ENCODE measurements at regions not wholly inside any gene's neighbourhood (a gene's known extent, or its start where the extent isn't known, plus 50 kb on each side); places are given as distances from the start of the nearest gene placed in this dataset.

DNA sequence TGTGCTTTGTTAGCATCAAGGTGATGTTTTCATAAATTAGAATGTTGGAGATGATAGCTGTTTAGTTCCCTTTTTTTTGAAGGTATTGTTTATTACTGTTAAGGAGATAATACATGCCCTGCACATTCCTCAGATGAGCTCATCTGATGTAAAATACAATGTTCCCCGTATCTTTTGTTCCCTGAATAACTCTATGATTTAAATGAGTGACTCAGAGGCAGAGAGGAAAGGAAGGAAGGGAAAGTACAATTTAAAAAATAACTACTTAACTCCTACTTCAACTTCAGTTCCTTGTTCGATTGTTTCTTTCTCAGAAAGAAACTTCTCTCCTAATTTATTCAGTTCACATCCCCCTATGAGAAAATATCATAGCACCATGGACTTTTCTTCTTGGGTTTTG lies 208.7 kb downstream of the KCNE4 start:
- Histone ChIP-seq H2BK15ac (ENCODE audit: low read length) (no peak overlapping the region), H2BK20ac (ENCODE audit: low read length) (no peak overlapping the region), H3K79me2 (ENCODE audit: control insufficient read depth in 1 of 2, insufficient read depth in 2 of 2, low read length in 2 of 2) (no peaks in the 10 kb centered on the region), H4K5ac (ENCODE audit: insufficient read length, low read depth, low read length) (no peak overlapping the region), H3K23ac (ENCODE audit: insufficient read length) (no peak overlapping the region), H3K9ac (replicated peaks in 1 of 4; ENCODE audit: extremely low read depth in 1 of 4, low read depth in 3 of 4, low read length in 3 of 4) (no peak overlapping the region), H3K14ac (ENCODE audit: insufficient read length) (no peak overlapping the region), H2BK12ac (ENCODE audit: low read depth, low read length) (no peak overlapping the region), H3K23me2 (ENCODE audit: low read depth, low read length) (no peaks in the 10 kb centered on the region), H3K4me1 (replicated peaks in 1 of 4; ENCODE audit: control insufficient read depth in 3 of 4, insufficient read depth in 4 of 4, low read length in 3 of 4) (no peaks in the 10 kb centered on the region), H2BK5ac (ENCODE audit: low read depth, low read length) (no peak overlapping the region), H3K18ac (ENCODE audit: extremely low read depth, low read length) (no peak overlapping the region), H3K4me2 (ENCODE audit: insufficient read depth in 1 of 2, low read depth in 2 of 2, low read length in 2 of 2) (no peak overlapping the region), H3K27me3 (replicated peaks in 1 of 4; ENCODE audit: control insufficient read depth in 3 of 4, extremely low read depth in 1 of 4, insufficient read depth in 3 of 4, low read length in 3 of 4) (no peaks in the 10 kb centered on the region), H2BK120ac (replicated peaks; ENCODE audit: low read depth, low read length) (no peak overlapping the region), H2AFZ (ENCODE audit: low read length) (no peak overlapping the region), H2AK5ac (ENCODE audit: low read depth, low read length) (no peak overlapping the region), H3K79me1 (ENCODE audit: low read depth, low read length) (no peaks in the 10 kb centered on the region), H3K27ac (ENCODE audit: low read depth, low read length) (no peak overlapping the region), H4K8ac (ENCODE audit: extremely low read depth, insufficient read depth, low read length) (no peak overlapping the region), H3K56ac (replicated peaks; ENCODE audit: insufficient read length, low read depth, low read length) (no peak overlapping the region), H3K4ac (replicated peaks; ENCODE audit: insufficient read length, low read depth, low read length) (no peak overlapping the region), H4K91ac (replicated peaks; ENCODE audit: insufficient read length, low read length) (no peak overlapping the region), H3K9me3 (ENCODE audit: insufficient read depth in 2 of 2, low read depth in 1 of 2, low read length in 1 of 2) (0 out of 4 replicates have a peak, but pooled peaks cover 0 to 2% of the 10 kb centered on the region in 2 experiments), H3K36me3 (ENCODE audit: control insufficient read depth in 2 of 4, insufficient read depth in 4 of 4, low read length in 3 of 4) (no peaks in the 10 kb centered on the region), H4K20me1 (replicated peaks in 1 of 2; ENCODE audit: control insufficient read depth in 1 of 2, insufficient read depth in 2 of 2, low read length in 2 of 2) (no peaks in the 10 kb centered on the region), H3K4me3 (ENCODE audit: extremely low read depth in 1 of 4, insufficient read depth in 2 of 4, low read depth in 3 of 4, low read length in 4 of 4) (no peak overlapping the region)
- CTCF ChIA-PET (ENCODE audit: partially characterized antibody) = interaction anchor here (3.5 kb wide), 1 partner anchor 13 kb away, joined by 19 read pairs; no protein-coding TSS in a partner anchor
- 62 to 100% methylated on average over 1 to 2 of the region's 2 CpGs for WGBS, 2 experiments (ENCODE audit: extremely low coverage in 1 of 2, insufficient coverage in 1 of 2, insufficient read length in 1 of 2, insufficient replicate concordance in 2 of 2, low coverage in 1 of 2, low lambda C conversion rate in 2 of 2, missing lambda C conversion rate in 1 of 2)
- TF ChIP-seq SAP30 (IDR thresholded peaks at IDR 0.05; ENCODE audit: insufficient read depth, insufficient replicate concordance, low read length) = no peak
- no peak for TF ChIP-seq KDM1A (IDR thresholded peaks at IDR 0.05; ENCODE audit: borderline replicate concordance, low read length)
- TF ChIP-seq CEBPB (IDR thresholded peaks at IDR 0.05; ENCODE audit: low read depth, low read length) = no peak
- no peak for TF ChIP-seq SP4 (IDR thresholded peaks at IDR 0.05; ENCODE audit: low read length)
- TF ChIP-seq, protein P1, sequence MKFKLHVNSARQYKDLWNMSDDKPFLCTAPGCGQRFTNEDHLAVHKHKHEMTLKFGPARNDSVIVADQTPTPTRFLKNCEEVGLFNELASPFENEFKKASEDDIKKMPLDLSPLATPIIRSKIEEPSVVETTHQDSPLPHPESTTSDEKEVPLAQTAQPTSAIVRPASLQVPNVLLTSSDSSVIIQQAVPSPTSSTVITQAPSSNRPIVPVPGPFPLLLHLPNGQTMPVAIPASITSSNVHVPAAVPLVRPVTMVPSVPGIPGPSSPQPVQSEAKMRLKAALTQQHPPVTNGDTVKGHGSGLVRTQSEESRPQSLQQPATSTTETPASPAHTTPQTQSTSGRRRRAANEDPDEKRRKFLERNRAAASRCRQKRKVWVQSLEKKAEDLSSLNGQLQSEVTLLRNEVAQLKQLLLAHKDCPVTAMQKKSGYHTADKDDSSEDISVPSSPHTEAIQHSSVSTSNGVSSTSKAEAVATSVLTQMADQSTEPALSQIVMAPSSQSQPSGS (IDR thresholded peaks at IDR 0.05; ENCODE audit: low read length) = no peak
- TF ChIP-seq PHF8 (conservative IDR thresholded peaks at IDR 0.05; ENCODE audit: low read depth, low read length) = no peak
- TF ChIP-seq SIN3A (conservative IDR thresholded peaks at IDR 0.05 in 1 of 2, IDR thresholded peaks at IDR 0.05 in 1 of 2; ENCODE audit: low read depth in 1 of 2, low read length in 2 of 2) = no peak
- no peak for TF ChIP-seq CHD2 (IDR thresholded peaks at IDR 0.05; ENCODE audit: low read length)
- no peak for DNase-seq (ENCODE audit: low read depth in 1 of 2, low spot score in 2 of 2)
- POLR2A ChIA-PET (ENCODE audit: partially characterized antibody) = no interaction called here
- FAIRE-seq = no peak

Measured in H1 (cell line).